T-cell (primary cell): ENCODE measurements at regions not wholly inside any gene's neighbourhood (a gene's known extent, or its start where the extent isn't known, plus 50 kb on each side); places are given as distances from the start of the nearest gene placed in this dataset.

Source experiments
- ATAC-seq, 4 experiments: fragments of 200-7000 bp in 3 of 4; fragments of 150-1000 bp in 1 of 4; cut with Tn5 transposase; replicated peaks in 1 of 4; 1 replicate in 3 of 4; 2 replicates in 1 of 4; pipeline ENCODE4 v1.10.0; 2021; ENCODE audit warnings: moderate library complexity in 3 of 4, mild to moderate bottlenecking in 2 of 4, moderate number of reproducible peaks in 1 of 4
- CTCF ChIA-PET, 2 donors: fragments of 300-600 bp; sonication (Branson Sonifier 250); formaldehyde crosslinking; loops; one replicate each; lab custom pipeline; 2022; ENCODE audit warnings: antibody characterized with exemption in 2 of 2; lab: Charles Lee
- POLR2A ChIA-PET, 2 donors: fragments of 300-600 bp; sonication (Branson Sonifier 250); formaldehyde crosslinking; loops; one replicate each; lab custom pipeline; 2022; ENCODE audit warnings: antibody characterized with exemption in 2 of 2; lab: Charles Lee
- DNase-seq, 35 experiments: peaks; one replicate each; pipeline versions ENCODE4 v3.0.0 to v3.0.0-alpha.2; 2013 to 2023
- H3K27ac ChIP-seq: one replicate; pipeline ENCODE4 v1.5.1; 2013; ENCODE audit warnings: low read length
- H3K27me3 ChIP-seq, 2 experiments: replicated peaks in 1 of 2; 1 replicate in 1 of 2; 2 replicates in 1 of 2; pipeline versions ENCODE4 v1.6.1 to v1.7.0; 2013; ENCODE audit warnings: low read length in 1 of 2, mixed read lengths in 1 of 2; ENCODE audit not compliant: control insufficient read depth in 2 of 2, insufficient read depth in 2 of 2; ENCODE audit errors: extremely low read depth in 1 of 2
- H3K36me3 ChIP-seq, 2 donors: 1 replicate in 1 of 2; 2 replicates in 1 of 2; pipeline versions ENCODE4 v1.6.1 to v1.7.0; 2013; ENCODE audit warnings: low read length in 1 of 2; ENCODE audit not compliant: control insufficient read depth in 2 of 2, insufficient read depth in 1 of 2; ENCODE audit errors: extremely low read depth in 1 of 2
- H3K4me1 ChIP-seq, 2 experiments: 1 replicate in 1 of 2; 2 replicates in 1 of 2; pipeline versions ENCODE4 v1.6.1 to v1.7.0; 2013; ENCODE audit warnings: low read length in 2 of 2, mixed read lengths in 1 of 2; ENCODE audit not compliant: insufficient read depth in 2 of 2, control insufficient read depth in 1 of 2; ENCODE audit errors: extremely low read depth in 1 of 2
- H3K4me3 ChIP-seq, 2 donors: 1 replicate in 1 of 2; 2 replicates in 1 of 2; pipeline versions ENCODE4 v1.5.1 to v1.7.0; 2013; ENCODE audit warnings: mild to moderate bottlenecking in 2 of 2, low read length in 1 of 2, moderate library complexity in 1 of 2; ENCODE audit not compliant: control insufficient read depth in 1 of 2; ENCODE audit errors: extremely low read depth in 1 of 2
- H3K9me3 ChIP-seq: 2 replicates; pipeline ENCODE4 v1.7.0; 2013
- H3K27ac Mint-ChIP-seq, 2 donors: one replicate each; pipeline ENCODE4 v1.8.0; 2020 to 2021; ENCODE audit warnings: mild to moderate bottlenecking in 2 of 2, mixed read lengths in 2 of 2
- H3K27me3 Mint-ChIP-seq, 2 donors: one replicate each; pipeline ENCODE4 v1.8.0; 2021 to 2022; ENCODE audit warnings: mixed read lengths in 2 of 2
- H3K36me3 Mint-ChIP-seq: one replicate; pipeline ENCODE4 v1.8.0; 2021; ENCODE audit warnings: mixed read lengths
- H3K4me1 Mint-ChIP-seq, 3 donors: one replicate each; pipeline ENCODE4 v1.8.0; 2020 to 2022; ENCODE audit warnings: mixed read lengths in 3 of 3, mild to moderate bottlenecking in 1 of 3
- H3K4me3 Mint-ChIP-seq, 3 donors: one replicate each; pipeline ENCODE4 v1.8.0; 2020 to 2022; ENCODE audit warnings: mild to moderate bottlenecking in 3 of 3, mixed read lengths in 3 of 3, moderate library complexity in 3 of 3
- H3K9me3 Mint-ChIP-seq, 3 donors: one replicate each; pipeline ENCODE4 v1.8.0; 2020 to 2022; ENCODE audit warnings: mixed read lengths in 3 of 3
- WGBS: methylation state at CpG from one replicate; pipeline ENCODE4 v1.1.5; 2013; ENCODE audit warnings: missing lambda C conversion rate; ENCODE audit not compliant: insufficient coverage; 5-methylcytosine and 5-hydroxymethylcytosine counted together

- Histone ChIP-seq H3K9me3 (no peaks in the 10 kb centered on the region), H3K36me3 (no peaks in the 10 kb centered on the region), H3K4me1 (no peaks in the 10 kb centered on the region), H3K27ac (no peak overlapping the region), H3K4me3 (no peak overlapping the region), H3K27me3 (peaks cover 0 to 21% of the 10 kb centered on the region in 2 experiments)
- Mint-ChIP-seq H3K9me3 (no peaks in the 10 kb centered on the region), H3K27ac (no peak overlapping the region), H3K36me3 (no peaks in the 10 kb centered on the region), H3K27me3 (peaks cover 14 to 16% of the 10 kb centered on the region in 2 donors), H3K4me3 (no peak overlapping the region), H3K4me1 (no peaks in the 10 kb centered on the region)
- CTCF ChIA-PET: no interaction called here
- DNase-seq (no peak), ATAC-seq (no peak)
- POLR2A ChIA-PET: no interaction called here
- 77% methylated on average over 10 of the region's 11 CpGs for WGBS
Observed at GRCh38 chr19:32165141-32165540, 180.3 kb upstream of the ZNF507 start.

GRCh38 chr19:32165750-32166149, 179.7 kb upstream of the ZNF507 start:
- Histone ChIP-seq H3K27me3 (peaks cover 0 to 21% of the 10 kb centered on the region in 2 experiments), H3K4me1 (no peaks in the 10 kb centered on the region), H3K4me3 (no peak overlapping the region), H3K9me3 (no peaks in the 10 kb centered on the region), H3K27ac (no peak overlapping the region), H3K36me3 (no peaks in the 10 kb centered on the region)
- ChIA-PET POLR2A (no interaction called here), CTCF (no interaction called here)
- DNase-seq (no peak), ATAC-seq (no peak)
- Mint-ChIP-seq H3K27me3 (peaks cover 14 to 16% of the 10 kb centered on the region in 2 donors), H3K27ac (no peak overlapping the region), H3K4me3 (no peak overlapping the region), H3K9me3 (no peaks in the 10 kb centered on the region), H3K4me1 (no peaks in the 10 kb centered on the region), H3K36me3 (no peaks in the 10 kb centered on the region)
- WGBS: 85% methylated on average over 9 of the region's 16 CpGs

DNA sequence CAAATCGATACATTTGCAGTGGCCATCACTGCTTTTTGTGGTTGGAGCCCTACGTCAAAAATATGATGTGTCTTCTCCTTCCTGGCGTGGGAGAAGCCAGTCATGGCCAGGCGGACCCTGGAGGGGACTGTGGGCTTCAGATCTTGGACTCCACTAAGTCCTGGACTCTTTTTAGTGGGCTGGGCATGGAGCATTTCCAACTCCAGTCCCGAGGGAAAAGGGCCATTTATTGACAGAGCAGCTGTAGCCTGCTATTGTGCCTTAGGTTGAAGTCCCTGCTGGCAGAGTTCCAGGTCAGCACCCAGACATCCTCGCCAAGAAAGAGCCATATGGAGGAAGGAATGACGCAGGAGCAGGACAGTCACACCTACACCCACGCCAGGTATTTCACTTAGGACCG, 179.2 kb upstream of the ZNF507 start:
- H3K27ac Mint-ChIP-seq: no peak overlapping the region
- peaks cover 0 to 21% of the 10 kb centered on the region in 2 experiments for H3K27me3 ChIP-seq
- no peaks in the 10 kb centered on the region for H3K36me3 ChIP-seq
- no peak for DNase-seq
- no peaks in the 10 kb centered on the region for H3K9me3 Mint-ChIP-seq
- no peak overlapping the region for H3K27ac ChIP-seq
- H3K4me3 Mint-ChIP-seq: no peak overlapping the region
- CTCF ChIA-PET: no interaction called here
- 80% methylated on average over 1 of the region's 9 CpGs for WGBS
- H3K36me3 Mint-ChIP-seq: no peaks in the 10 kb centered on the region
- H3K4me1 Mint-ChIP-seq: no peaks in the 10 kb centered on the region
- POLR2A ChIA-PET: no interaction called here
- H3K9me3 ChIP-seq: no peaks in the 10 kb centered on the region
- peaks cover 14 to 16% of the 10 kb centered on the region in 2 donors for H3K27me3 Mint-ChIP-seq
- no peak for ATAC-seq
- H3K4me1 ChIP-seq: no peaks in the 10 kb centered on the region
- no peak overlapping the region for H3K4me3 ChIP-seq

GRCh38 chr19:32168111-32168510, 177.3 kb upstream of the ZNF507 start:
- Histone ChIP-seq H3K27ac (no peak overlapping the region), H3K27me3 (peaks cover 0 to 21% of the 10 kb centered on the region in 2 experiments), H3K4me3 (no peak overlapping the region), H3K4me1 (no peaks in the 10 kb centered on the region), H3K36me3 (no peaks in the 10 kb centered on the region), H3K9me3 (no peaks in the 10 kb centered on the region)
- H3K4me3 Mint-ChIP-seq: no peak overlapping the region
- no peak for ATAC-seq
- CTCF ChIA-PET: no interaction called here
- peaks cover 14 to 19% of the 10 kb centered on the region in 2 donors for H3K27me3 Mint-ChIP-seq
- H3K27ac Mint-ChIP-seq: no peak overlapping the region
- H3K4me1 Mint-ChIP-seq: no peaks in the 10 kb centered on the region
- 80% methylated on average over 1 of the region's 4 CpGs for WGBS
- no peak for DNase-seq
- no peaks in the 10 kb centered on the region for H3K9me3 Mint-ChIP-seq
- POLR2A ChIA-PET: no interaction called here
- no peaks in the 10 kb centered on the region for H3K36me3 Mint-ChIP-seq

DNA sequence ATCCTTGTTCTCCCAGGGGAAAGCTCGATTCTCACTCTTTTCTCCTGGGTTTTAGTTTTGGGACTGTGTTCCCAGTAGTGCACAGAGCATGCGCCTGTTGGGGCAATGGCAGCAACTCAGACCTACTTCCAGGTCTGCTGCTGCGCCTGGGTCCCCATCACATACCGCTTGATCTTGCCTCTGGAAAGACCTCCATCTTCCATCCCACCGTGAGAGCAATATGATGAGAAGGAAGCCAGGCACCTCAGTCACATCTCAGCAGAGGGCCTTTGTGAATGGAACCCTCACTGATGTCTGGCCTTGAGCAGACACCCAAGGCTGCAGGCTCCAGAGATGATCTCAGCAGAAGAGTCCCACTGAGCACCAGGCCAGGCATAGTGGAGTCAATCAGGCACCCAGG, 176.8 kb upstream of the ZNF507 start:
- Mint-ChIP-seq H3K4me1 (no peaks in the 10 kb centered on the region), H3K27me3 (peaks cover 14 to 19% of the 10 kb centered on the region in 2 donors), H3K4me3 (no peak overlapping the region), H3K36me3 (no peaks in the 10 kb centered on the region), H3K9me3 (no peaks in the 10 kb centered on the region), H3K27ac (no peak overlapping the region)
- Histone ChIP-seq H3K27me3 (peaks cover 0 to 21% of the 10 kb centered on the region in 2 experiments), H3K9me3 (no peaks in the 10 kb centered on the region), H3K27ac (no peak overlapping the region), H3K4me3 (no peak overlapping the region), H3K4me1 (no peaks in the 10 kb centered on the region), H3K36me3 (no peaks in the 10 kb centered on the region)
- ChIA-PET CTCF (no interaction called here), POLR2A (no interaction called here)
- DNase-seq: no peak
- WGBS: 64% methylated on average over 3 of the region's 5 CpGs
- no peak for ATAC-seq

- Histone ChIP-seq H3K27me3 (peaks cover 0 to 5% of the 10 kb centered on the region in 2 experiments), H3K4me3 (no peak overlapping the region), H3K27ac (no peak overlapping the region), H3K9me3 (no peaks in the 10 kb centered on the region), H3K36me3 (no peaks in the 10 kb centered on the region), H3K4me1 (no peaks in the 10 kb centered on the region)
- Mint-ChIP-seq H3K27me3 (peaks cover 4 to 6% of the 10 kb centered on the region in 2 donors), H3K4me3 (no peak overlapping the region), H3K9me3 (no peaks in the 10 kb centered on the region), H3K4me1 (no peaks in the 10 kb centered on the region), H3K36me3 (no peaks in the 10 kb centered on the region), H3K27ac (no peak overlapping the region)
- CTCF ChIA-PET: no interaction called here
- POLR2A ChIA-PET: no interaction called here
- DNase-seq (no peak), ATAC-seq (no peak)
- WGBS: 87% methylated on average over 8 of the region's 12 CpGs
Observed at GRCh38 chr19:32171719-32172151, 173.7 kb upstream of the ZNF507 start.
